ENCODE measurements at regions not wholly inside any gene's neighbourhood (a gene's known extent, or its start where the extent isn't known, plus 50 kb on each side); places are given as distances from the start of the nearest gene placed in this dataset.

DNA sequence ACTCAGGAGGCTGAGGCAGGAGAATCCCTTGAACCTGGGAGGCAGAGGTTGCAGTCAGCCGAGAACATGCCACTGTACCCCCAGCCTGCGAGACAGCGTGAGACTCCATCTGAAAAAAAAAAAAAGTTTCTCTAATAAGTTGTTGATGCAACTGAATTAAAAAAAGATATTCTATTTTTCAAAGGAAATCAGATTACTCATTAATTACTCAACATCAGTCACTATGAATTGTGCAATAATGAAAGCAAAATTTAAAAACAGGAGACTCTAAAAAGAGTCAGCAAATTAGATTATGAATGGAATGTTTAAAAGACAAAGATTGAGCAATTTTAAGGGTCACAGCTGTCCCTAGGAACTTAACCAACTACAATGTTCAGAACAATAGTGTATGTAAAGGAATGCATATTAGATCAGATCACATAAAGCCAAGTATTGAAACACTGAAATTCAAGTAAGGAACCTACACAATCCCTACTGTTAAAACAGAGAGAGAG lies 60.2 kb upstream of the SLC4A7 start:
- Histone ChIP-seq H3F3A (ENCODE audit: insufficient read depth) (no peaks in the 10 kb centered on the region), H3K9me2 (replicated peaks; ENCODE audit: insufficient read depth, low read length) (no peaks in the 10 kb centered on the region), H3K4me3 (ENCODE audit: insufficient read depth, low read length, poor library complexity, severe bottlenecking) (no peak overlapping the region), H3K36me3 (ENCODE audit: low read length) (no peaks in the 10 kb centered on the region), H3K9me3 (ENCODE audit: insufficient read depth, low read length) (no peaks in the 10 kb centered on the region), H3K27ac (ENCODE audit: low read depth, low read length) (no peak overlapping the region), H3K79me2 (ENCODE audit: insufficient read depth, low read length) (no peaks in the 10 kb centered on the region), H4K20me1 (ENCODE audit: low read depth, low read length) (no peaks in the 10 kb centered on the region), H2AFZ (ENCODE audit: low read depth, low read length, severe bottlenecking) (no peak overlapping the region), H3K9ac (ENCODE audit: low read length) (no peak overlapping the region), H3K27me3 (ENCODE audit: low read length) (no peaks in the 10 kb centered on the region), H3K4me2 (ENCODE audit: low read depth, low read length, poor library complexity, severe bottlenecking) (no peak overlapping the region)
- TF ChIP-seq EZH2phosphoT487 (conservative IDR thresholded peaks at IDR 0.05; ENCODE audit: low read length), result no peak
- TF ChIP-seq, protein P1, sequence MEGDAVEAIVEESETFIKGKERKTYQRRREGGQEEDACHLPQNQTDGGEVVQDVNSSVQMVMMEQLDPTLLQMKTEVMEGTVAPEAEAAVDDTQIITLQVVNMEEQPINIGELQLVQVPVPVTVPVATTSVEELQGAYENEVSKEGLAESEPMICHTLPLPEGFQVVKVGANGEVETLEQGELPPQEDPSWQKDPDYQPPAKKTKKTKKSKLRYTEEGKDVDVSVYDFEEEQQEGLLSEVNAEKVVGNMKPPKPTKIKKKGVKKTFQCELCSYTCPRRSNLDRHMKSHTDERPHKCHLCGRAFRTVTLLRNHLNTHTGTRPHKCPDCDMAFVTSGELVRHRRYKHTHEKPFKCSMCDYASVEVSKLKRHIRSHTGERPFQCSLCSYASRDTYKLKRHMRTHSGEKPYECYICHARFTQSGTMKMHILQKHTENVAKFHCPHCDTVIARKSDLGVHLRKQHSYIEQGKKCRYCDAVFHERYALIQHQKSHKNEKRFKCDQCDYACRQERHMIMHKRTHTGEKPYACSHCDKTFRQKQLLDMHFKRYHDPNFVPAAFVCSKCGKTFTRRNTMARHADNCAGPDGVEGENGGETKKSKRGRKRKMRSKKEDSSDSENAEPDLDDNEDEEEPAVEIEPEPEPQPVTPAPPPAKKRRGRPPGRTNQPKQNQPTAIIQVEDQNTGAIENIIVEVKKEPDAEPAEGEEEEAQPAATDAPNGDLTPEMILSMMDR (IDR thresholded peaks at IDR 0.05; ENCODE audit: insufficient read depth, low read length, poor library complexity, severe bottlenecking), result no peak

DNA sequence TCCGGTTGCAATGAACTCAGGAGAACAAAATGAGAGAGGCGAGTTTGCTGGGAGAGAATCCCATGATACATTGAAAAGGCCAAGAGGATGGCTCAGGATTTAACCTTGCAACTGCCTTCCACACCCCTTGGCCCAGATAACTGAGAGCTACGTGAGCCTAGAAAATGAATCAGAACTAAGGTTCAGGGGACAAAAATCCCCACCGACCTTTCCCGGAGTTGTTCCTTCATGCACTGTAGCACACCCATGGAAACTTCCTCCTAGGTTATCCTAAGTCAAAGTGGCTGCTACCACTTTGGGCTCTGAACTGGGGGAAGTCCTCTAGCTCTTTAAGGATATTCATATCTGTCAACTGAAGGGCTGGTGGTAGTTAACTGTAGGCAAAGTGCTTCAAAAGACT lies 58.3 kb upstream of the SLC4A7 start:
- no peak overlapping the region for H3K27ac ChIP-seq (ENCODE audit: low read depth, low read length)
- no peaks in the 10 kb centered on the region for H3K79me2 ChIP-seq (ENCODE audit: insufficient read depth, low read length)
- no peaks in the 10 kb centered on the region for H4K20me1 ChIP-seq (ENCODE audit: low read depth, low read length)
- H3K9me2 ChIP-seq (replicated peaks; ENCODE audit: insufficient read depth, low read length), result no peaks in the 10 kb centered on the region
- no peak overlapping the region for H3K4me2 ChIP-seq (ENCODE audit: low read depth, low read length, poor library complexity, severe bottlenecking)
- TF ChIP-seq, protein P1 (IDR thresholded peaks at IDR 0.05; ENCODE audit: insufficient read depth, low read length, poor library complexity, severe bottlenecking), result no peak
- TF ChIP-seq EZH2phosphoT487 (conservative IDR thresholded peaks at IDR 0.05; ENCODE audit: low read length), result no peak
- H3K9ac ChIP-seq (ENCODE audit: low read length), result no peak overlapping the region
- H3K4me3 ChIP-seq (ENCODE audit: insufficient read depth, low read length, poor library complexity, severe bottlenecking), result no peak overlapping the region
- H3F3A ChIP-seq (ENCODE audit: insufficient read depth), result no peaks in the 10 kb centered on the region
- H3K9me3 ChIP-seq (ENCODE audit: insufficient read depth, low read length), result no peaks in the 10 kb centered on the region
- no peaks in the 10 kb centered on the region for H3K36me3 ChIP-seq (ENCODE audit: low read length)
- H3K27me3 ChIP-seq (ENCODE audit: low read length), result no peaks in the 10 kb centered on the region
- no peak overlapping the region for H2AFZ ChIP-seq (ENCODE audit: low read depth, low read length, severe bottlenecking)

DNA sequence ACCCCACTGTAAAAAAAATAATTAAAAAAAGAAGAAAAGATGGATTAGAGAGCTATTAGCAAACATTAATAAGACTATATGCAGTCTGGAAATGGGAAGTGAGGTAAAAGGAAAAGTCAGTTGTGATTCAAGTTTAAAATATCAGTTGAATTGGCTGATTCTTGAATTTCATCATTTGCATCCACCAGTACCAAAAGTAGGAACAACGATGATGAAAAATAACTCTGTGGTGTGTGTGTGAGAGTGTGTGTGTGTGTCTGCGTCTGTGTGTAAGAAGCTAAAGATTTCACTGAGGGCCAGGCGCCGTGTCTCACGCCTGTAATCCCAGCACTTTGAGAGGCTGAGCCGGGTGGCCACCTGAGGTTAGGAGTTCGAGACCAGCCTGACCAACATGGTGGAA lies 56.0 kb upstream of the SLC4A7 start:
- H3K9me3 ChIP-seq (ENCODE audit: insufficient read depth, low read length), result no peaks in the 10 kb centered on the region
- no peaks in the 10 kb centered on the region for H3F3A ChIP-seq (ENCODE audit: insufficient read depth)
- H3K27me3 ChIP-seq (ENCODE audit: low read length), result no peaks in the 10 kb centered on the region
- no peak overlapping the region for H3K9ac ChIP-seq (ENCODE audit: low read length)
- no peaks in the 10 kb centered on the region for H4K20me1 ChIP-seq (ENCODE audit: low read depth, low read length)
- no peak overlapping the region for H3K4me3 ChIP-seq (ENCODE audit: insufficient read depth, low read length, poor library complexity, severe bottlenecking)
- no peak overlapping the region for H2AFZ ChIP-seq (ENCODE audit: low read depth, low read length, severe bottlenecking)
- H3K36me3 ChIP-seq (ENCODE audit: low read length), result no peaks in the 10 kb centered on the region
- no peaks in the 10 kb centered on the region for H3K79me2 ChIP-seq (ENCODE audit: insufficient read depth, low read length)
- no peak for TF ChIP-seq EZH2phosphoT487 (conservative IDR thresholded peaks at IDR 0.05; ENCODE audit: low read length)
- TF ChIP-seq, protein P1 (IDR thresholded peaks at IDR 0.05; ENCODE audit: insufficient read depth, low read length, poor library complexity, severe bottlenecking), result no peak
- no peak overlapping the region for H3K27ac ChIP-seq (ENCODE audit: low read depth, low read length)
- H3K9me2 ChIP-seq (replicated peaks; ENCODE audit: insufficient read depth, low read length), result no peaks in the 10 kb centered on the region
- no peak overlapping the region for H3K4me2 ChIP-seq (ENCODE audit: low read depth, low read length, poor library complexity, severe bottlenecking)

Measured in SU-DHL-6 (cell line).